ENCODE measurements at regions not wholly inside any gene's neighbourhood (a gene's known extent, or its start where the extent isn't known, plus 50 kb on each side); places are given as distances from the start of the nearest gene placed in this dataset.
A peak's percentile ranks its signal among the peaks of the same experiment; 100 is the strongest.
"Not testable (repeated sequence)": the region's sequence is repeated elsewhere in the genome, so short reads cannot be mapped to it uniquely, and the experiment has no call there.

DNA sequence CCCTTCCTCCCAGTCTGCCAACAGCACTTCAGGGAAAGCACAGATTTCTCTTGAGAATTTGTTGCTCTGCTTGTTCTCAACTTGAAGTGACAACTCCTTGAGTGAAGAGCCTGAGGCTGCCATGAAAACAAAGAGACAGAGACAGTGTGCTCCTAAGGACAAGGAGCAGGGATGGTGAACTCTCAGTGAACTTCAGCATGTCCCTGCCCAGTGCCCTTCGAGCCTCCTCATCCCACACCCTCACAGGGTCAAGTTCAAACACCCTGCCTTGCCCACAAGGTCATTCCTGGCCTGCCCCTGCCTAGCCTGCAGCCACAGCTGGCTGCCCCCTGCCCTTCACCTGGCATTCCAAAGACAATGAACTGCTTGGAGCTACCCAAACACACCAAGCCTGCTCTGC, 343.5 kb upstream of the KLHL29 start:
- DNase-seq (ENCODE audit: low spot score) (no peak), ATAC-seq (ENCODE audit: low FRiP score) (no peak)
- TF ChIP-seq, protein P1, sequence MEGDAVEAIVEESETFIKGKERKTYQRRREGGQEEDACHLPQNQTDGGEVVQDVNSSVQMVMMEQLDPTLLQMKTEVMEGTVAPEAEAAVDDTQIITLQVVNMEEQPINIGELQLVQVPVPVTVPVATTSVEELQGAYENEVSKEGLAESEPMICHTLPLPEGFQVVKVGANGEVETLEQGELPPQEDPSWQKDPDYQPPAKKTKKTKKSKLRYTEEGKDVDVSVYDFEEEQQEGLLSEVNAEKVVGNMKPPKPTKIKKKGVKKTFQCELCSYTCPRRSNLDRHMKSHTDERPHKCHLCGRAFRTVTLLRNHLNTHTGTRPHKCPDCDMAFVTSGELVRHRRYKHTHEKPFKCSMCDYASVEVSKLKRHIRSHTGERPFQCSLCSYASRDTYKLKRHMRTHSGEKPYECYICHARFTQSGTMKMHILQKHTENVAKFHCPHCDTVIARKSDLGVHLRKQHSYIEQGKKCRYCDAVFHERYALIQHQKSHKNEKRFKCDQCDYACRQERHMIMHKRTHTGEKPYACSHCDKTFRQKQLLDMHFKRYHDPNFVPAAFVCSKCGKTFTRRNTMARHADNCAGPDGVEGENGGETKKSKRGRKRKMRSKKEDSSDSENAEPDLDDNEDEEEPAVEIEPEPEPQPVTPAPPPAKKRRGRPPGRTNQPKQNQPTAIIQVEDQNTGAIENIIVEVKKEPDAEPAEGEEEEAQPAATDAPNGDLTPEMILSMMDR (IDR thresholded peaks at IDR 0.05): no peak

DNA sequence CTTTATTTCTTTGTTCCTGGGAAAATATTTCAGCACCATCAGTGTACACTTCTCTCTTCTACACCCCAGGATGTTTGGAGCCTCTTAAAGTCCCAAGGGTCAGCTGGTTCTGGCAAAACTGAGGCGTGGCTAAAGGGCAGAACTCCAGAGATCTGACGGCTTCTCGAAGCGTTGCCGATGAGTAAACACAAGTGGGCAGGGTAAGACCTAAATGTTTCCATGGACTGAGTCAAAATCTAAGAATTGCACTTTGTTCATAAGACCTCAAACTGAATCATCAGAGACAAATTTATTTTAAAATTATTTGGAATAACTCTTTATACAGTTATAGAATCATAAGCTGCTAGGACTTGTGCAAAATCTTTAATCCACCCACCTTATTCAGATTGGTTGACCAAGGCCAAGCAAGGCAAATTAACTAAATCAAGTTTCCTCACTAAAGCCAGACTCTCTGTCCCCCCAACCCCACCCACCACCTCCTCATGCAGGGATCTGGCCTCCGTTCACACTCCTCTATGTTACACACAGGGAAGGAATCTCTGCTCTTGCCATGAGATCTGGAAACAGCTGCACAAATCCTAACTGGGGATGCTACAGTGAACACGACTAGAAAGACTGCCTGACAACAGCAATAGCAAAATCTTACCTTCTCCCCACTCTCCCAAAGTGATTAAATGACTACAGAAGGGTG, 342.6 kb upstream of the KLHL29 start:
- ATAC-seq (ENCODE audit: low FRiP score): peak; percentile 89
- DNase-seq (ENCODE audit: low spot score): no peak
- TF ChIP-seq, protein P1 (IDR thresholded peaks at IDR 0.05): no peak

DNA sequence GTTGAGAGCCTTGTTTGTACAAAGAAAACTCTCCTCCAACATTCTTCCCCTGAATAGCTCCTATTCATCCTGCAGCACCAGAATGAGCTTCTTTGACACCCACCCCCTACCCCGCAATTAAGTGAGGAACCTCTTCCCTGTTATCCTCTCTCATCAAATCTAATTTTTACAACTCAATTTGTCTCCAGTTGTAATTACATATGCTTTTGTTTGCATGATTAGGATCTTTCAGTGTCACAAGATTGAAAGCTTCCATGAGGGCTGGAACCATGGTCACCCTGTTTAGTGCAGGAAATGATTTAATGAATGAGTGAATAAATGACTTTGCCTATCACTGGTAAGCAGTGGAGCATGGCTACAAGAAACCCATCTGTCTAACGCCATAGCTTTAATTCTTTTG, 334.6 kb upstream of the KLHL29 start:
- TF ChIP-seq, protein P1 (IDR thresholded peaks at IDR 0.05): no peak
- no peak for ATAC-seq (ENCODE audit: low FRiP score)
- DNase-seq (ENCODE audit: low spot score): no peak

DNA sequence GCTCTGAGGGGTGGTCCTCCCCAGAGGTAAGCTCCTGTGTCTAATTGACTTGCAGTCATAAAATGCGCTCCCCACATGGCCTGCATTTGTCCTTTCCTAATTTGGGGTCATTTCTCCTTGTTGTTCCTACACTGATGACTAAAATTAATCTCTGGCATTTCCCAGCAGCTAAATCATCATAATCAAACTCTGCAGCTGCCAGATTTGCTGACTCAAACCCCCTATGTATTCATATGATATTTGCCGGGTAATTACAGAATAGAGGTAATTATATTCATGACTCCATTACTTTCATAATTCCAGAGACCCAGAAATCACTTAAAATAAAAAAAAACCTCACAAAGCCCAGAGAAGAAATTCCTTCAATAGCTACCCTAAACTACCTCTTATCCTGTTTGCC, 331.4 kb upstream of the KLHL29 start:
- TF ChIP-seq, protein P1 (IDR thresholded peaks at IDR 0.05): no peak
- no peak for DNase-seq (ENCODE audit: low spot score)
- no peak for ATAC-seq (ENCODE audit: low FRiP score)

DNA sequence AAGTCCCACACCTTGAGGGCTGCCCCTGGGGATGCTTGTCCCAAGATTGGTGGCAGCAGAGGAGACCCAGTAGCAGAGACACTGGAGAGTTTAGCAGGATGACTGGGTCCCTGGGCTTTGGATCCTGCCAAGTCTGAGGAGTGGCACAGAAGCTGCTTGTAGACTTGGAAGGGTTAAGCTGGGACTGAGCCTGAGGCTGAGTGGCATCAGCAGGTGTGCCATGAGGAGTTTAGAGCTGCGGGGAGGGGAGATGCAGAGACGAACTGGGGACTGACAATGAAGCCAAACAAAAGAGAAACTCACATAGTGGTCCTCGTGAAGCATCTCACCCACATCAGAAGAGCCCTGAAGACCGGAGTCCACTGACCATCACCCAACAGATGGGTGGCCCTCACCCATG, 329.7 kb upstream of the KLHL29 start:
- ATAC-seq (ENCODE audit: low FRiP score) (no peak), DNase-seq (ENCODE audit: low spot score) (no peak)
- TF ChIP-seq, protein P1 (IDR thresholded peaks at IDR 0.05): no peak

DNA sequence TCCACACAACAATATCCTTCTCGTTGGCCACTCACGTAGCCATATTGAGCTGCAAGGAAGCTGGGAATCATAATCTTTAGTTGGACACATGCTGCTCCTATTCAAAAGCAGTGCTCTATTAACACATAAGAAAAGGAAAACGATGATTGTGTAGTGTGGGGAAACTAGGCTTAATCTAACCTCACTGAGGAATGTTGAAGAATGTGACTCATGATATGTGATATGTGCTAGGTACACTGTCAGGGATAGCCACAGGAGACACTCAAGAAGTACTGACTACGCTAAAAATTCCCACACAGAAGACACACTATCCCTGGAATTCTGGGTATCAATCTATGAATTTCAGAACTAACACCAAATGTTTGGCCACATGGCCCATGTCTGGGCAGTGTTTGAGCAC, 328.1 kb upstream of the KLHL29 start:
- not testable (repeated sequence) for DNase-seq (ENCODE audit: low spot score); ATAC-seq (ENCODE audit: low FRiP score)

DNA sequence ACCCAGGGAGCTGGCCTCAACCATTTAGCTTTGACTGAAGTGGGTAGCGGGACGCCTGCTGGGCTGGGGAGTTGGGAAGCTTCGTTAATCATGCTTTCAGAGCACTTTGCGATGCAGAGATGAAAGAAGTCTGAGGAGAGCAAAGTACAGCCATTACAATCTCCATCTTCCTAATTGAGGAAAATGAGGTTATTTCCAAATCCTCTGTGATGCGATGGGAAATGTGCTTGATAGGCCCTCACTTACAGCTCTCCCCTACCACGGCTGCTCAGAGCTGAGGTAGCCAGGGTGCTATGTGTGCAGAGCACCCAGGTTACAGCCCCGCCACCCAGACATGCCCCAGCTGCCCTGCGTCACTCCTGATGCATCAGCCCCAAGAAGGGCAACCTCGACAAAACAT, 326.5 kb upstream of the KLHL29 start:
- ATAC-seq (ENCODE audit: low FRiP score) (no peak), DNase-seq (ENCODE audit: low spot score) (no peak)
- TF ChIP-seq, protein P1 (IDR thresholded peaks at IDR 0.05): no peak

All from omental fat pad (tissue), 3 donors.